PFSK-1 (cell line): ENCODE measurements at regions not wholly inside any gene's neighbourhood (a gene's known extent, or its start where the extent isn't known, plus 50 kb on each side); places are given as distances from the start of the nearest gene placed in this dataset.

ENCODE experiments used
- FOXP2 ChIP-seq: optimal IDR thresholded peaks from 2 replicates; pipeline ENCODE3; 2011; ENCODE audit warnings: borderline replicate concordance, control low read depth, inconsistent platforms; ENCODE audit not compliant: insufficient read depth; ENCODE audit errors: extremely low read length, extremely low read depth
- POLR2AphosphoS5 ChIP-seq: IDR thresholded peaks from 2 replicates; pipeline ENCODE4 v1.6.1; 2012; ENCODE audit warnings: low read depth, mild to moderate bottlenecking, control low read depth, low read length, moderate library complexity
- REST ChIP-seq, 2 experiments: IDR thresholded peaks; 2 replicates each; pipeline versions ENCODE4 v1.6.1 to v1.8.0; 2011 to 2012; ENCODE audit warnings: low read depth in 2 of 2, low read length in 2 of 2, control low read depth in 1 of 2, inconsistent platforms in 1 of 2, mild to moderate bottlenecking in 1 of 2, moderate library complexity in 1 of 2; ENCODE audit not compliant: insufficient read depth in 1 of 2
- SIN3A ChIP-seq: IDR thresholded peaks from 2 replicates; pipeline ENCODE4 v1.6.1; 2012; ENCODE audit warnings: mild to moderate bottlenecking, low read length, moderate library complexity, borderline replicate concordance; ENCODE audit not compliant: insufficient read depth
- TAF1 ChIP-seq: IDR thresholded peaks from 2 replicates; pipeline ENCODE4 v1.6.1; 2012; ENCODE audit warnings: low read length, control low read depth, borderline replicate concordance; ENCODE audit not compliant: insufficient read depth

- no peak for TF ChIP-seq POLR2AphosphoS5
- no peak for TF ChIP-seq SIN3A
Observed at GRCh38 chr19:13561461-13561860, 55.2 kb upstream of the CACNA1A start.

DNA sequence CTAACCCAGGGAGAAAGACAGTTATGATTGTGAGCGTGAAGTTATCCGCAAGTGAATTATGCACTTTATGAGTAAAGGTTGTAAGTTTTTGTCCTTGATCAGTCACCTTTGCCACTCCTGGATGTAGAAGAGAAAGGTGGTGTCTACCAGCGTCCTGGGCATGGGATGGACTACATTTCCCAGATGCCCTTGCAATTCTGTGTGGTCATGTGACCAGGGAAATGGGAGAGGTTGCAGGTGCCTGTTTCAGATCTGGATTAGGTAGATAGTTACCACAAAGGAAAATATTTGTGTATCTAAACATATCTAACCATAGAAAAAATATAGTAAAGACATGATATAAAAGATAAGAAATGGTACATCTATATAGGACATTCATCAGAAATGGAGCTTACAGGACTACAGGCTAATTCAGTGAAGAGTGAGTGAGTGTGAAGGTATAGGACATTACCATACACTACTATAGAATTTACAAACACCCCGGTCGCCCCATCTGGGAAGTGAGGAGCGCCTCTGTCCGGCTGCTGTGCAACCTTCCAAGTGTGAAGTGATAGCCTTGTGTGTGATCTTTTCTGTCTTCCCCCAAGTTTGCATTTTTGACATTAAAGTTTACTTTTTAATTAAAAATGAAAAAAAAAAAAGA lies 51.6 kb upstream of the CACNA1A start:
- TF ChIP-seq POLR2AphosphoS5 (no peak), FOXP2 (no peak), TAF1 (no peak), REST (IDR thresholded peaks at IDR 0.05; ENCODE audit: insufficient read depth in 1 of 2, low read depth in 2 of 2, low read length in 2 of 2) (no peak), SIN3A (no peak)

DNA sequence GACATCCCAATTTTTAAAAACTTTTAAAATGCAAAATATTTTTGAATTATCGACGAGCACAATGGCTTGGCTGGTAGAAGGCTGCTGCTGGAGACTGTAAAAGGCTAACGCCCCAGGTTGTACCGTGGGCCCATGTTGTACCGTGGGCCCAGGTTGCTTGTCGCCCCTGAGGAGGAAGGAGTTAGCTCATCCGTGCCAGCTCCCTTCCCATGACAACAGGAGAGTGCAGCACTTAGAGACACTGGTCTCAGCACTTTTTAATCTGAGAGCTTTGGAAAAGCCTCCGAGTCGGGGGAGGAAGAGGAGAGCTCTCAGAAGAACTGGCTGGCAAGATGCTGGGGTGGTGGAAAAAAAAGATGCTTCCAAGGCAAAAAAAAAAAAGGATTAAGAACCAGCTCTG lies 50.3 kb upstream of the CACNA1A start:
- no peak for TF ChIP-seq REST (IDR thresholded peaks at IDR 0.05; ENCODE audit: insufficient read depth in 1 of 2, low read depth in 2 of 2, low read length in 2 of 2)
- no peak for TF ChIP-seq FOXP2
- no peak for TF ChIP-seq TAF1
- TF ChIP-seq SIN3A: no peak
- TF ChIP-seq POLR2AphosphoS5: no peak
